ENCODE measurements at regions not wholly inside any gene's neighbourhood (a gene's known extent, or its start where the extent isn't known, plus 50 kb on each side); places are given as distances from the start of the nearest gene placed in this dataset.

DNA sequence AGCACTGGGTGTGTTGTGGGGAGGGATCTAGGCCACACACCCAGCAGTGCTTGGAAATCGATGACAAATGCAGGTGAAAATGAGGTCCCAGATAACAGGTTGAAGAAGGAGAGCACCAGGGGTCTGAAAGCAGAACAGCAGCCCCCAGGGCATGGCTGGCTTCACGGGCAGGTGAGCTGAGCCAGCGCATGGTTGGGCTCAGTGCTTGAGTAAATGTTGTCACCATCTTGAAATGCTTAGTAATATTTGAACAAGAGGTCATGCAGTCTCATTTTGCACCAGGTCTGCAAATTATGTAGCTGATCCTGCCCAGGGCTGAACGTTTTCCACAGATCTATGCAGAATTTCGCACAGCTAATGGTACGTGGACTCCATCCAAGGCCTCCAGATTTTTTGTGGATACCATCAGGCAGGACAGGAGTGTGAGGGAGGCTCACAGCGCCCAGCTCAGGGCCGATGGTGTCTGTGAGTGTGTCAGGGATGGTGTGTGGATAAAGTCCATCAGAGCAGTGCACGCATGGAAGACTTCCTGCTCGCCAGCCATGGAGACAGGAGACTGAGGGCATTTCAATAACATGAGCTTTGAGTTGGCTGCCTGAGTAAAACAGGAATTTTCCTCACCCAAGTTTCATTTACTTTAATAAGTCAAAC is 53.1 kb upstream of the SNX9 start:
- no peak for DNase-seq (ENCODE audit: low spot score)

DNA sequence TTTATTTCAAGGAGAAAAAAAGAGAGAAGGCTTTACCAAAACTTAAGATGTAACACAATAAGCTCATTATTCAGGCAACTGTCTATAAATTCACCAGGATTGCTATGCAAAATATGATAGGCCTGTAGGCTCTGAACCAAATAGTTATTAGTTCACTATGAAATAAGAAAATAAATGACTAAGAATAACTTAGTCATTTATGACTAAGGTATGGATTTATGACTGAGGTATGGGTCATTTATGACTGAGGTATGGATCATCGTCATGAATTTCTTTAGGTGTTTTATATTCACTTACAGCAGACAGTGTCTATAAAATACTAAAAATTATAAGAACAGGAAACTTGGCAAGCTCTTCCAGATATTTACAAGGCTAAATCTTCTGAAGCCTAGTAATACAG is 52.1 kb upstream of the SNX9 start:
- no peak for DNase-seq (ENCODE audit: low spot score)

DNA sequence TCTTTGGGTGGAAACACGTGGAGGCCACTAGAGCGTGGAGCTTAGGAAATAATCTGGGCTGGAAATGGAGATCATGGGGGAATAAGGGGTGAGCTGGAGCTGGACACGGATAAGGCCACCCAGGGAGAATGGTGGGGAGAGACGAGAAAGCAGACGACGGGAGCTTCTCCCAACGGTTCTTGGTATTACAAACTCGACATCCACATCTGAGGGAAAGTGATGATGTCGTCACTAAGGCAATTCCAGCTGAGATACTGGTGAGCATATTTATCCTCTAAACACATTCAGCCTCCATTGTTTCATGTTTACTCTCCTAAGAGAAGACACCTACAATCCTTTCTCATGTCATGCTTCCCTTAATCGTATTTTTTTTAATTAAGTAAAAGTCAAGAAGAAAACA is 50.2 kb upstream of the SNX9 start:
- DNase-seq (ENCODE audit: low spot score) = no peak
